ENCODE measurements at regions not wholly inside any gene's neighbourhood (a gene's known extent, or its start where the extent isn't known, plus 50 kb on each side); places are given as distances from the start of the nearest gene placed in this dataset.

DNA sequence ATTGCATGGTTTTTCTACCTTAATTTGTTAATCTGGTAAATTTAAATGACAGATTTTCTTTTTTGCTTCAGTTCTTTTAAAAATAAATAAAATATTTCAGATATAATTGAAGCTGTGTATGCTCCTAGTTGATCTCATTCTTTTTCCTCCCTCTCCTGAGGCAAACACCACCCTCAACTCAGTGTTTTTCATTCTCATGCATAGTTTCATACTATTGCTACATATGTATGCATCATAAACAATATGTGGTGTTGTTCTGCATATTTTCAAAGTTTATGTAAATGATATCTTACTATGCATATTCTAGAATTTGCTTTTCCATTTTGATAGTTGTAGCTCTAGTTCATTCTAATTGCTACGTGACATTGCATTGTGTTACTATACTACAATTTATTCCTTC, 257.2 kb upstream of the POU3F1 start:
- TF ChIP-seq EP300 (IDR thresholded peaks at IDR 0.05) (no peak), POLR2A (IDR thresholded peaks at IDR 0.05) (no peak)
- TF ChIP-seq, protein P1, sequence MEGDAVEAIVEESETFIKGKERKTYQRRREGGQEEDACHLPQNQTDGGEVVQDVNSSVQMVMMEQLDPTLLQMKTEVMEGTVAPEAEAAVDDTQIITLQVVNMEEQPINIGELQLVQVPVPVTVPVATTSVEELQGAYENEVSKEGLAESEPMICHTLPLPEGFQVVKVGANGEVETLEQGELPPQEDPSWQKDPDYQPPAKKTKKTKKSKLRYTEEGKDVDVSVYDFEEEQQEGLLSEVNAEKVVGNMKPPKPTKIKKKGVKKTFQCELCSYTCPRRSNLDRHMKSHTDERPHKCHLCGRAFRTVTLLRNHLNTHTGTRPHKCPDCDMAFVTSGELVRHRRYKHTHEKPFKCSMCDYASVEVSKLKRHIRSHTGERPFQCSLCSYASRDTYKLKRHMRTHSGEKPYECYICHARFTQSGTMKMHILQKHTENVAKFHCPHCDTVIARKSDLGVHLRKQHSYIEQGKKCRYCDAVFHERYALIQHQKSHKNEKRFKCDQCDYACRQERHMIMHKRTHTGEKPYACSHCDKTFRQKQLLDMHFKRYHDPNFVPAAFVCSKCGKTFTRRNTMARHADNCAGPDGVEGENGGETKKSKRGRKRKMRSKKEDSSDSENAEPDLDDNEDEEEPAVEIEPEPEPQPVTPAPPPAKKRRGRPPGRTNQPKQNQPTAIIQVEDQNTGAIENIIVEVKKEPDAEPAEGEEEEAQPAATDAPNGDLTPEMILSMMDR (IDR thresholded peaks at IDR 0.05) = no peak
